NCI-H1436 (cell line): ENCODE measurements at regions not wholly inside any gene's neighbourhood (a gene's known extent, or its start where the extent isn't known, plus 50 kb on each side); places are given as distances from the start of the nearest gene placed in this dataset.

ENCODE experiments used
- DNase-seq: peaks from one replicate; lab custom pipeline; 2025; lab: John Stamatoyannopoulos, UW

DNA sequence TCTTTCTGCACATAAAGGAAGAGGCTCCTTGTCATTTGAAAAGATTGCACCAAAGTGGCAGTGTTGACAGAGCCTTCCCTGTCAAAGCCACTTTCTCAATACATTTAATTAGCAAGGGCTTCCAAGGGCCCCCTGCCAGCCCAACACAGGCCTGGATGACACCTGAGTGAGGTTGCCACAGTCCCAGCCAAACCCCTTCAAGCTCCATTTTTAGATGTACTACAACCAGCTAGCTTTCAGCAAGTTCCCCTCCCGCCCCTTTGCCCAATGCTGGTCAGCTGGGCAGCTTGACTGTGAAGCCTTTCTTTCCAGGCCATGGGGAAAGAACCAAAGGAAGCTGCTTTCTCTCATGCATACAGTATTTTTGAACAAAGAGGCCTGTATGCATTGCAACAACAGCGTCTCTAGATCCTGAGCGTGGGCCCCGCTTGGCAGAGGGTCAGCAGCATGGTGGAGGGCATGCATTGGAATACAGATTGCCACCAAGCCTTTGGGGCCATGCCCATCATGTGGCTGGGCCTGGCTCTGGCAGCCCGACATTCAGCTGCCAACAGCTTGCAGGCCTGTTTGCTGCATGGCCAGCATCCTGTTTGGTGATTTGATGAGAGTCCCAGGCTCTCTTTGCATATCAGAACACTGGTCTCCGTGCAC lies 261.1 kb upstream of the GATB start:
- DNase-seq: no peak

DNA sequence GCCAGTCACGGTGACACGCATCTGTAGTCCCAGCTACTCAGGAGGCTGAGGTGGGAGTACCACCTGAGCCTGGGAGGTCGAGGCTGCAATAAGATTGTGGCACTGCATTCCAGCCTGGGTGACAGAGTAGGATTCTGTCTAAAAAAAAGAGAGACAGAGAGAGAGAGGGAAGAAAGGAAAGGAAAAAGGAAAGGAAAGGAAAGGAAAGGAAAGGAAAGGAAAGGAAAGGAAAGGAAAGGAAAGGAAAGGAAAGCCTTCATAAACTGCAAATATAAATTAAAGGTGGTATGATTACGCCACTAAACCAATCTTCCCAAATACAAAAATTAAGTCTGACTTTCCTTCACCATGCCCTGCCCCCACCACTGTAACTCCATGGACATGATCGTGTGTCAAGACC lies 259.3 kb upstream of the GATB start:
- no peak for DNase-seq

DNA sequence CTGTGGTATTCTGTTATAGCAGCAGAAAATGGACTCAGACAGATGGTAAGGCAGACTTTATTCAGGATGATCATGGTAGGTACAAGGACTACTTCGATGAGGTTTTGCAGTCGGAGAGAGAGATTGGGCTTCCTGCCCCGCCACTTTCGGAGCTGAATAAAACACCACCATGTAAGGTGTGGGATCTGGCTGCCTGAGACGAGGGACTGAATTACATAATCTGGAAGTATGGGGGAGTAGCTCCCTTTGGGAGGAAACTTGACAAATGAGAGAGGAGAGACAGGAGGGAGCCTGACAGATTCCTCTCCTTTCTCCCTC lies 255.5 kb upstream of the GATB start:
- no peak for DNase-seq

DNA sequence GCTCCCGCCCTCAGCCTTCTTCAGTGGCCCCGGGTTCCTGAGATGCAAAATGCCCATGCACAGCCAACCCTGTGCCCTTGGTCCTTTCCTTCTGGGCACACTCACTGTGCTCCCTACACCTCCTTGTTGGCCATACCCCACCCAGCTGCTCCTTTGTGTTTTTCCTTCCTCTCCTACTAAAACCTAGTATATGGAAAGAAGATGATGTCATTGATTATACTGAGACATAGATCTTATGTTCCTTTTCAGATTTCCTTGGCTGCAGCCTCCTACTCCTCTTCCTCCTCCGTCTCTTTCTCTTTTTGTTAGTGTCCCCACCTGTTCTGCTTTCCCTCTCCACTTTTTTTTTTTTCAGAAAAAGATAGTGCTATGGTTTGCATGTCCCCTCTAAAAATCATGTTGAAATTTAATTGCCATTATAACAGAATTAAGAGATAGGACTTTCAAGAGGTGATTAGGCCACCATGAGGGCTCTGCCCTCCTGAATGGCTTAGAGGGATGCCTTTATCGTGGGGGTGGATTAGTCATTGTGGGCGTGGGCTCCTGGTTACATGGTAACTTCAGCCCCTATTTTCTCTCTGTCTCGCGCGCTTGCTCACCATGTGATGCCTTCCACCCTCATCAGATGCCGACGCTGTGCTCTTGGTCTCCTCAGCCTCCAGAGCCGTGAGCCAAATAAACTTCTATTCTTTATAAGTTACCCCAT lies 254.9 kb upstream of the GATB start:
- no peak for DNase-seq

DNA sequence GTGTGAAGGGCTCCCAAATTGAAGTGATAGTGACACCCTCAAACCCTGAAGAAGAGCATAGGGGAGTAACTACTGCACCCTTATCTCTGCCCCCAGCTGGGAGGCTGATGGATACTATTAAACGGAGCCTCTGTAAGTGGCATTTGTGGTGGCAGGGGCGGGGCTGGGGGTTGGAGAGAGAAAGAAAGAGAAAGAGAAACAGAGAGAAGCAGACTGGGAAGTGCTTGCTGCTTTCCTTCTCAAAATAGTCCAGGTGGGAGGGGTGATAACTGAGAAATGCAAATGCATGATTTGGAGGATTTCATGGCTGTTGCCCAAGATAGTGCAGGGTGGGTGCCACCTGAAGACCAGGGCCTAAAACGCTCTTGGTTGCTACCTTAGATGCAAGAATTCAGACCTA lies 253.5 kb upstream of the GATB start:
- no peak for DNase-seq

DNA sequence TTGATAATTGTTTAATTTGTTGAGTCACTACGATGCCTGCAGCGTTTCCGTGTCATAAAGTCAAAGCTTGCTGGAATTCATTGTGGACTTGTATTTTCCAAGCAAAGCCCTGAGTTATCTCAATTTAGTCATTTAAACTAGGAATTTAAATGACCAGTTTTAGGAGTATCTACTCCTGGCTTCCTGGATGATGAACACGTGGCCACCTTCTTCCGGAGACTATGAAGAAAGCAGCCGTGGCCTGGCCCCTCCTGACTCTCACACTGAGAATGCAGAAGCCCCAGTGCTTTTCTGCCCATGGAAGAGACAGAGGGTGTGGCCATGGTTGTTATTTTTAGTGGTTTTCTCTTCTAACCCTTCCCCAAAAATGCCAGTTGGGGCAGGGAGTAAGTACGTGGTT lies 250.7 kb upstream of the GATB start:
- no peak for DNase-seq

DNA sequence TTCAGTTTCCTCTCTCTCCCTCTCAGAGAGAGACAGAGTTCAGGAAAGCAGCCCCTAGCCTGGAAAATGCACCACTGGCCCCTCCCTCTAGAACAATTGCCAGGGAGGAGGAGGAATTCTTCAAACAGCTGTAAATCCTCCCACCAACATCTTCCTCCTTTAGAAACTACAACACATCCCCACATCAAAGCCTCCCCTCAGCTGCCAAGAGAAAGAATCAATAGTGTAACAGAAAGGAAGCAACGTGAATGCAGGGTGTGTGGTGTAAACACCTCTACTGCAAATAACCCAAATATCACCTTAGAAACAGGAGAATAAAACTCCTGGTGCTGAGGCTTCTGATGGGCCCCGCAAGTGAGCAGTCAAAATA lies 249.9 kb upstream of the GATB start:
- DNase-seq: no peak

DNA sequence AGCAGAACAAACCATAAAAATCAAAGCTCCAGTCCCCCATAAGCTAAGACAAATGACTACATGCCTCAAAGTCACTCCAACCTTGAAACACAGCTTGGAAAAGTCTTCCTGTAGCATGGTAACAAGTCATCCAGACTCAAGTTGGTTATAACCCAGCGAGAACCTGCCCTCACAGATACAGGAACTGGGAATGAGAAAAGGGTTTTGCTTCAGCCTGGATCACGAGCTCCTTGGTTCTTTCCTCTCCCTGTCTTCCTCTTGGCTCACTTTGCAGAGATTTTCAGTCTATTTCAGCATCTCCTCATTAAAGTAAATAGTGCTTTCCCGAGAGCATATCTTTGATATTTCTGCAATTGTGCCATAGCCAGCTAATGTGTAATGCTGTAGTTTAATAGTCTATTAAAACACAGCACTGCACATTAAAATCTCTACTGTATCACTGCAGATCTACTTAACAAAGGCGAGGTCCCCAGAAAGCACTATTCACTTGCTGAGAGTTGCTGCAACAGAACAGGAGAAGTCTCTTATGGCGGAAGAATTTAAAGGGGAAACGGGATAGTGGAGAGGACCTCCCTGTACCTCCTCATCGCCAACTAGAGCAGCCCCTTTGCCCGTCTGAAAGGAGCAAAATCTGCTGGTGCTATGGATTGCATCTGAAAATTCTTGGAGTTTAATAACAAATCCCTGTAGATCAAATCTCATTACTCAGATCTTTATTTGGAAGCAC lies 249.3 kb upstream of the GATB start:
- DNase-seq: no peak

DNA sequence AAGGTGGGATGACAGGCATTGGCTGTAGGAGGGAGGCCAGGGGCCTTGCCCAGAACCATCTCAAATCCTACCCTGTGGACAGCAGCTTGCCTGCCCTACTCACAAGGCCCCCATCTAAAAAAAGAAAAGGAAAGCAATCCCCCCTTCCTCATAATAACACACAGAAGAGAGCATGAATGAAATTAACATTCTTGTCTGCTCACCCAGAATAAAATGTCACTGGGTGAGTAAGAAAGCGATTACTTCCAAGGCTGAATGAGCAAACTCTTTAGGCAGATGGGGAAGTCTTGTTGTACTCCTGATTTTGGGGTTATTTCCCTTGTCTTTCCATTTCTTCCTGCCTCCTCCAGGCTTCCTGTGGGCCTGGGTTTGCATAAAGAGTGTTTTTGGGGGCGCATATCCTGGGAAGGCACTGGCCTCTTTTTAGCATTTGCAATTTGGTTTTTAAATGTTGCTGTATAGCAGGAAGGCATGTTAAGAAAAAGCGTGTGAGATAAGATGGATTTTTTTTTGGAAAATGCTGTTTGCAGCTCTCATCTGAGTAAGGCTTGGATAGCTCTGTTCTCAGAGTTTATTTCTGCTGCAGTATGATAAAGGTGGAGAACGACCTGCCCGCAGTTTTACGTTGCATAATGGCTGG lies 248.3 kb upstream of the GATB start:
- no peak for DNase-seq

DNA sequence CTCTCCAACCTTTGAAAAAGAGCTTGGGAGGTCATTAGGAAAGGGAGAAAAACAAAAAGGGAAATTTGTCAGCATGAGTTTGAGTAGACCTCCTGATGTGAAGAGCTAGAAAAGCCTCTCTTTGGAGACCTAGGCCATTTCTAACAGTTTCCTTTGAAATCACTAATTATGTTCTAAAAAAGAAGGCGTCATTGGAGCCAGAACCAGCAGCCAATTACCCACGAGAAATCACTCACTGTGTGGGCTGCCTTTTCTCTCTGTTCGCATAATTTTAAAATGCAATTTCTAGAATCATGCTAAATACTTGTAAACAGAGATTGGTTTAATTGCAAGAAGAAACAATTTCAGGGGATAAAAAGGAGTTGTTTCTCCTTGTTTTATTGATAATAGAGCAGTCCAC lies 246.3 kb upstream of the GATB start:
- no peak for DNase-seq

DNA sequence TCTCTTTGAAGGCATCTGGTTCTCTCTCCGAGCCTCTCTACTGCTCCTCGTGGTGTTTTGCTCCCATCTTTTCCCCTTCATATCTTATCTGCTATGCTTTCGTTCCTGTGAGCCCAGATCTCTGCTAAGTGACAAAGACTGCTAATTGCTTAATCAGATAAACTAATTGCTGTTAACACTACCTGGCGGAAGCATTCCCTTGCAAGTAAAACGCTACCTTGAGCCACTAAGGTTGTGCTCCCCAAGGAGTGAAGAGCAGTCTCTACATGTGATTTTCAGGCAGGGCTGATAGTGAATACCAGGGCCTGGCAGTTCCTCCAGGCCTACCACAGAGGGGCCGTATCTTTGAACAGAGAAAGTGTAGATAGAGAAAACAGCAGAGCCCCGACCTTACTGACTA lies 244.0 kb upstream of the GATB start:
- no peak for DNase-seq

DNA sequence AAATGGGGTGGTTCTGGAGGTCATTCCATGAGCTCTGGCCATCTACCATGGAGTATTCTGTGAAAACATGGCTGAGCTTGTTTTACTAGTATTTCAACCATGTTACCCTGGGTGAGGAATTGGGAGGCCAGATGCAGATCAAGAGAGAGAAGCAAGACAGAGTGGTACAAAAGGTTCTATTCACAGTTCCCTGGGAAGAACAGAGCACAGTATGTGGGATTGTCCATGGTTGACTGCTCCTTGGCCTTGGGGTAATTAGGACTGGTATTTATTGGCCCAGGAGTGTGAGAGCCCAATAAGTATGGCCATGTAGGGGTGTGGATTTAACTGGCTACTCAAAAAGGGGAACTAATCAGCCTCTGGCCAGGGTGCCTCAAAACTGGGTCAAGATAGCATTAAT lies 239.7 kb upstream of the GATB start:
- DNase-seq: no peak

DNA sequence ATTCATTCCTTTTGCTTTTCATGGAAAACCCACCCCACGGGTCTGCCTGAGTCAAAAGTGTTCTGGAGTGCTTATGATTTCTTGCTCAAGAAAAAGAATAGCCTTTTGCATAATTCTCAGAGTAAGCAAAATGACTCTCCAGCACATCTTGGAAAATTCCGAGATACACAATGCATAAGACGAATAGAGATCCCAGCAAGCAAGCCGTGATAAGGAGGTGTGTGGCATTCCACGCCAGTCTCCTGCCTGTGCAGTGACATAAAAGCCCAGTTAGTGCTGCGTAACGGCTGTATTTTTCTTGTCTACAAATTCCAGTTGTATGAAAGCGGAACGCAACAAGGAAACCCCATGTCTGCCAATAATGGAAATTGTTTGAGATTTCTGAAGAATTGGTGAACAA lies 237.9 kb upstream of the GATB start:
- no peak for DNase-seq

DNA sequence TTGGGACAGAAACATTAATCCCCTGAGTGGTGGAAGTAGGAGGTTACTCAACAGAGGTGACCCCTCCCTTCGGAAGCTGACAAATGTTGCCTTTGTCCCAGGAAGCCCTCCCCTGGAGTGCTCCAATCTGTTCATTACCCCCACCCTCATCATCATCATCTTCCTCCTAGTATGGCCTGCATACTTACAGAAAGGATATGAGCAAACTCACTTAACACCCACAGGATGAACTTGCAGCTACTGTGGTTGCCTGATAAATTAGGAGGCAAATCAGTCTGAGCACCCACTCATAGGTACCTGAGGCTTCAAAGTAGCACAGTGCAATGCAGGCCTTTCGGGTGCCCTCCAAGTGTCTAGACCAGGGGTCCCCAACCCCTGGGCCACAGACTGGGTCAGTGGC lies 236.7 kb upstream of the GATB start:
- no peak for DNase-seq

DNA sequence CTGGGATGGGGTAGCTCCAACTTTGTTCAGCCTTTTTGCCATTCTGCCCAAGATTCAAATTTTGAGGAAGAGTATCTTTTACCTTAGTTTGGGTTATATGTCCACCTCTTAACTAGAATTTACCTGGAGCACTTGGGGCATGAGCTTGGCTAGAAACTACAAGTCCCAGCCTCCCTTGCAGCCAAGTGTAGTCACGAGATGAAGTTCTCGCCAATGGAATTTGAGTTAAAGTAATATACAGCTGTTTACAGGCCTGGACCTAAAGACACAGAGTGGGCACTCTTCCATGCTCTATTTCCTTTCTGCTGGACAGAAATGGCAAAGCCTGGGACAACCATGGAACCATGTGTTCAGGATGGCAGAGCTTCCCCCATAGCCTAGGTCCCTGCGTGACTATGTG lies 233.6 kb upstream of the GATB start:
- DNase-seq: no peak

DNA sequence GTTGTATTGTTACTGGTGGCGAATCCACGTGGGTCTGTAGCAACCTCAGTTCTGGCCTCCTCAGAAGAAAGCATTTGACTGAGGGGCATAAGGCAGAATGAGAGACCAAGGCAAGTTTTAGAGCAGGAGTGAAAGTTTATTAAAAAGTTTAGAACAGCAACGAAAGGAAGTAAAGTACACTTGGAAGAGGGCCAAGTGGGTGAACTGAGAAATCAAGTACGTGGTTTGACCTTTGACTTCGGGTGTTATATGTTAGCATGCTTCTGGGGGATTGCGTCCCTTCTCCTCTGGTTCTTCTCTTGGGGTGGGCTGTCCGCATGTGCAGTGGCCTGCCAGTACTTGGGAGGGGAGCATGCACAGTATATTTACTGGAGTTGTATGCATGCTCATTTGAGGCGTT lies 232.7 kb upstream of the GATB start:
- no peak for DNase-seq

DNA sequence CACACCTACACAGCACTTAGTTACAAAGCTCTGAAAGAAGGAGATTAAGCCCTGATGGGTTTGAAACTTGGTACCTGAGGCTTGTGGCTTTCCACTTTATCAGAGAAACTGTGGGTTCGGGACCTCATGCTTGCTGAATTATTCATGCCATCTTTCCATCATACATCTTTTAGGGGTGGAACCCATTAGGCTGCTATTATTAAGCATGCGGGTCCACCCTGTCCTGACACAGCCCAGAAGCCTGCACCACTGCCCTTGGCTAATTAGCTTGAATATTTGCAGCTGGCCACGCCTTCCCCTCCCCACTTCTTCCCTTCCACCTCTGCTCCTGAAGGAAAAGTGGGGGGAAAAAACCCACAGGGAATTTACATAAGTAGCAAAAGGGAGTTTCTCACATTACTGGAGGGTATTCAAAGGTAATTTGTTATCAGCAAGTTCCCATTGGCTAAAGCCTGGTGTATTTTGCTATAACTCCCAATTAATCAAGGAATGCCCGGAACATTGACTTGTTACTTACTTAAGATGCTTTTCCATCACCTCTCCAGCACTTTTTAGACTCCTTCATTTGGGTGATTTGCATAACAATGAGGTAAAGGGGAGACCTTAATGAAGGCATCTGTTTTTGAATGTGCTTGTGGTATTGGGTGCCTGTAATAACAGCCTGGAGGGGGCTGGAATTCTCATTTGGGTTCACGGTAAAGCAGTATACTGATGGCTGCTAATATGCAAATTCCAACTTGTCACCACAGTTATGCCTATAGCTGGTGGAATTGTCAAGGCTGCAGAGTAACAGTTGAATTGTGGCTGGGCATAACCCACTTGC lies 231.7 kb upstream of the GATB start:
- no peak for DNase-seq

DNA sequence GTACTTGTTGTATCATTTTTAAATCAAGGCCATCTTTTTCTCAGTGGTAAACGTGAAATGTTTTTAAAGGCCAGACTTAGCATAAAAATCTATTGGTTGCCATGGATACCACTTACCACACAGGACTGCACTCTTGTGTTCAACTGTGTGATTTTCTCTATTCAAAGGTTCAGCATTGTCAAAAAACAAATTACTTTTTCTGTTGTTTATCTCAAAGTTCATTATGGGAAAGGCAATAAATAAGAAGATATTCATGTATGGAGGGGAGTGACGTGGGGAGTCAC lies 231.0 kb upstream of the GATB start:
- no peak for DNase-seq

DNA sequence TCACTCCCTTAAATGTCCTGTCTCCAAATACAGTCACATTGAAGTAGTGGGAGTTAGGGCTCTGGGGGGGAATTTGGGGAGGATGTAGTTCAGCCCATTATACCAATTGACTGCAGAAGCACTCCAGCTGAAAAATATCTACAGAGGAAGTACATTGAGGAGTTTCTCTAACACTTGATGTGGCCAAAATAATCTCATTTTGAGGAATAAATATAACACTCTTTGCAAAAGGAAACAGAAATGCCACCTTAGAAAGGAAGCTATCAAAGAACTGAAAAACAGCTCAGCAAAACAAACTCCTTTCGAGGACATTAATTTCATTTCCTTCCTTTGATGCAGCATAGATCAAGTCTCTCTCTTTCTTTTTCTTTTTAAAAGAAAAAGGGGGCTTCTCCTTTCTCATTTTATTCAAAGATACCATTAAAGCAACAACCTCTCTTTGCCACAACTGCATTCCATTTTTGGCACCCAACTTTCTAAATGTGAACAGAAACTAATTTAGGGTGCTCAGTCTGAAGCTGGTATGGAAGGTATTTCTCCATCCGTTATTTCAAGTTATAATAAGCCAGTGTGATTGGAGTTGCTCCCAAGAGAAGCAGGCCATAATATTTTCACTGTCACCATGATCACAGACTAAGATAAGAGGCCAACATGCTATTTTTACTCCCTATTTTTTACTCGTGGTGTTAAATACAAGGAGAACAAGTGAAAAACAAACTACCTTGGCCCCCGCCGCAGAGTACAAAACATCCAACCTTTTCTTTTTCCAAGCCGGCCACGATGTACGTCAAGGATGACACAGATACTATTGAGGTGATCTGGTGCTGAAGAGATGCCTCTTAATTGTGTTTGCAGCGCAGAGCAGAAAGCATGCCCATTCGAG lies 230.4 kb upstream of the GATB start:
- DNase-seq: no peak

DNA sequence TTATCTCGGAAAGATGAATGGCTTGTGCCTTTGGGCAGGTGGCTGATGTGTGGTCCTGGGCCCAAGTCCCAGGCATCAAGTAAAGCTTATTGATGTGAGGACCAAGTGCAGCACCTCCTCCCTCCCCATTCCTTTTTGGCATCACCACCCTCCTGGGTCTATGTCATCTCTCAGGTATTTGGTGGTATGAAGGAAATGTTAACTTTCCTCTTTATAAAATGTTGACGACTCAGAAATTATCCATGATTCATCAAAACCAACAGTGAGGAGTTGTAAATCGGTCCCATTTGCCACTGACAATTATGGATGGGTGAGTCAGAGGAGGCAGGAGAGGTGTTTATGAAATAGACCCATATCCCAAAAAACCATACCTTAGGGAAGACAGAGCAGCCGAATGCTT lies 229.4 kb upstream of the GATB start:
- DNase-seq: no peak

DNA sequence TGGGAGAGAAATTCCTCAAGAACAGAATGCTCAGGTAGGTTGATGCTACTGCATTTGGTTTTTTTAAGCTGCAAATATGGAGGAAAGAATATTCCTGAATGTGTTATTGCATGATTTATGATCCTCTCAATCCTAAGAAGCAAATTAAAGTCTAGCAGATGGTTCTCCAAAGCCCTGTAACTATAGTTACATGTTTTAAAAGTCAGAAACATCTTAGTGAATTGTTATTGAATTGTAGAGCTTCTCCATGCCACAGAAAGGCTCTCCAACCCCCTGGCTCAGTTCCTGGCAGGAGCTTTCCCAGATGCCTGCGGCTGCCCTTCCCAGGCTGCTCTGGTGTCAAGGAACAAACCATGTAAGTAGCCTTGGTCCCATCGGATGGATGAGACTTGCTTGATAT lies 227.8 kb upstream of the GATB start:
- DNase-seq: no peak

DNA sequence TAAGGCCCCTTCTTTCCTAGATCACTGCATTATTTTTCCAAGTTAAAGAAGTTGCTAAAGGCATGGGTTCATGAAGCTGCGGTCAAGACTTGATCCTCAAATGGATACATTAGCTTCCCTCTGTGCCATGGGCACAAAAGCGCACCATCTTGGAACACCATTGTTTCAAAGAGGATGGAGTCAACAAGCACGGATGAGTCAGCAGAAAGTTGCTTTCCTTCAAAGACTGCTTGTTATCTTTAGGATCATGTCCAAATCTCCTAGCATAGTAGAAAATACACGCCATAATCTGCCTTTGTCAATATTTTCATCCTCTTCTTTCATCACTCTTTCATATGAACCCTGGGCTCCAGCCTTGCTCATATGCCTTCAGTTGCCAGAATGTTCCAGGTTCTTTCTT lies 226.8 kb upstream of the GATB start:
- DNase-seq: no peak
